HG02678 (cell line): ENCODE measurements at regions not wholly inside any gene's neighbourhood (a gene's known extent, or its start where the extent isn't known, plus 50 kb on each side); places are given as distances from the start of the nearest gene placed in this dataset.
"Not testable (repeated sequence)": the region's sequence is repeated elsewhere in the genome, so short reads cannot be mapped to it uniquely, and the experiment has no call there.

Experiments
- ATAC-seq: cut with Tn5 transposase; IDR thresholded peaks from one replicate; pipeline ENCODE4 v1.9.1; 2021; ENCODE audit warnings: mild to moderate bottlenecking, moderate library complexity; ENCODE audit not compliant: unreplicated experiment

DNA sequence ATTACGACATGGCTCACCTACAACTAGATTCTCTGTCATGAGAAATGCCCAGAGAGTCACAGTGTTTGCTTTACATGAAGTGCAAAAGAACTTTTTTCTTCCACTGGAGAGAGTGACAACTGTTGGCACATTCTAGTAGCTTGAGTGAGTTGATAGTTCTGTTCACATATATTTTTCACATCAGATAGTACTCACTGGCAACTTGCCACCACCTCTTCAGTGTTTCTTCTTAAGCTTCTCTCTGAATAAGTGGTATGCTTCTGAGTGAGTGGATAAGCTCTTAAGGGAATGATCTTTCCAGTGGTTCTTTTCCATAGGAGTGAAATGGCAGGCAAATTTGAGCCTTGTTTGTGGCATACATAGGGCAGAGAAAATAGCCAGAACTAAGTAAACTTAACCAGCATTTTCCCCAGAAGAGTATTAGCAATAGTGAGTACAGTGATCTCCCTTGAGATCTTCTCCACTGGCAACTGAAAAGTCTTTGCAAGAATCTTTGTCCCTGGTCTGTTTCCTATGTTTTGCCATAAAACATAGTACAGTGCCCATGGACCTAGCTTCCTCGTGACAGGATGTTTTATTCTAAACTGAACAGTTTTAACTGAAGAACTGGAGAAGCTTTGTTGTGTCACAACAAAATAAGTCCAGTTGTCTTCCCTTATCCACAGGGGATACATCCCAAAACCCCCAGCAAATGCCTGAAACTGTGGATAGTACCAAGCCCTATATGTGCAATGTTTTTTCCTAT, 125.4 kb upstream of the CDK13 start:
- ATAC-seq = no peak

GRCh38 chr7:39825401-39825980, 124.6 kb upstream of the CDK13 start:
- no peak for ATAC-seq

GRCh38 chr7:39826166-39826565, 123.9 kb upstream of the CDK13 start:
- no peak for ATAC-seq

DNA sequence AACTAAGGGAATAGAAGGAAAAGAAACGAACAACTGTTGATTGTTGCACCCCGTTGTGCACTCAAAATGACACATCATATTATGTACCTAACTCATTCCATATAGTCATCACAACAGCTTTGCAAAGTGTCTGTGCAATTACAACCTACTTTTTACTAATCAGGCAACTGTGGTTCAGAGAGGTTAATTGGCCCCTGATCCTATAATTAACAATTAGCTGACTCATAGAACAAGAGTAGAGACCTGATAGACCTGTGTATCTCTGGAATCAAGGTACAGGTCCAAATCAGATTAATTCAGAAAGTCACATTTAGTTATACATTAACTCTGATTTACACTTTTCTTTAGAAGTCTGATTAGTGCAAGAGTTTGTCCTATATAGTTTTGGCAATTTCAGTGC, 122.5 kb upstream of the CDK13 start:
- ATAC-seq = no peak

- no peak for ATAC-seq
Observed at GRCh38 chr7:39829028-39829427, 121.0 kb upstream of the CDK13 start.

- ATAC-seq = no peak
Observed at GRCh38 chr7:39832519-39833085, 117.5 kb upstream of the CDK13 start.

- ATAC-seq = peak; percentile 55
Observed at GRCh38 chr7:39833180-39833799, 116.8 kb upstream of the CDK13 start.

DNA sequence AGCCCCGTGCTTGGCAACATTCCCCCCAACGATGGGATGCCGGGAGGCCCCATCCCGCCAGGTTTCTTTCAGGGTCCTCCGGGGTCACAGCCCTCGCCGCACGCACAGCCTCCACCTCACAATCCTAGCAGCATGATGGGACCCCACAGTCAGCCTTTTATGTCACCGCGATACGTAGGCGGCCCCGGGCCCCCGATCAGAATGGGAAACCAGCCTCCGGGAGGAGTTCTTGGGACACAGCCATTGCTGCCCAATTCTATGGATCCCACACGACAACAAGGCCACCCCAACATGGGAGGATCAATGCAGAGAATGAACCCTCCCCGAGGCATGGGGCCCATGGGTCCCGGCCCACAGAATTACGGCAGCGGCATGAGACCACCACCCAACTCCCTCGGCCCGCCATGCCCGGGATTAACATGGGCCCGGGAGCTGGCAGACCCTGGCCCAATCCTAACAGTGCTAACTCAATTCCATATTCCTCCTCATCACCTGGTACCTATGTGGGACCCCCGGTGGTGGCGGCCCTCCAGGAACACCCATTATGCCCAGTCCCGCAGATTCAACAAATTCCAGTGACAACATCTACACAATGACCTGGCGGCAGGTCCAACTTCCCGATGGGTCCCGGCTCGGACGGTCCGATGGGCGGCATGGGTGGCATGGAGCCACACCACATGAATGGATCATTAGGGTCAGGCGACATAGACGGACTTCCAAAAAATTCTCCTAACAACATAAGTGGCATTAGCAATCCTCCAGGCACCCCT, 116.0 kb upstream of the CDK13 start:
- ATAC-seq = not testable (repeated sequence)

DNA sequence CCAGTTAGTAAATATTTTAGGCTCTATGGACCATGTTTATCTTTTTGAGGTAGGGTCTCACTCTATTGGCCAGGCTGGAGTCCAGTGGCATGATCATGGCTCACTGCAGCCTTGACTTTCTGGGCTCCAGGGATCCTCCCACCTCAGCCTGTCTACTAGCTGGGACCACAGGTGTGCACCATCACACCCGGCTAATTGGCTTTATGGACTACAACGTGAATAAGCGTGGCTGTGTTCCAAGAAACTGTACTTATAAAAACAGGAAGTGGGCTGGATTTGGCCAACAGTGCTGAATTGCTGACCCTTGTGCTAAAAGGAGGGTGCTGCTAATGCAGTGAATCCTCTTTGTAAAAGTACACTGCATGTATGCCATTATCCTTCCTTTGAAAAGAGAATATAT, 111.7 kb upstream of the CDK13 start:
- no peak for ATAC-seq

GRCh38 chr7:39845006-39845405, 105.0 kb upstream of the CDK13 start:
- ATAC-seq = no peak

DNA sequence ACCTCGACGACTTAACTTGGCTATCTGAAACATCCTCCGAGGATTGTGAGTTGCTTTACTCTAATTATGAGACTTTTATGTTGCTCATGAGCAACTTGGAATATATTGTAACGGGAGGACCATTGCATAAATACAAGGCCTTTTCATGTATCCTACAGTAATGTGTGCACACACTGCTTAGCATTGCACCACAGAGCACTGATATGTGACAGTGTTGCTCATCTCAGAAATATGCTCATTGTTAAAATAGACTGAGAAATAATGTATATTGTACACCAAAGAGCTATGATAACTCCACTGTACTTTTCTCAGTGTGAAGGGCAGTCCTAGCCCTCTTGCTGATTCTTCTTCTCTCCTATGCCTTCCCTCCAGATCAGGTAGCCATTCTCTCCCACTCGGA, 102.8 kb upstream of the CDK13 start:
- no peak for ATAC-seq

DNA sequence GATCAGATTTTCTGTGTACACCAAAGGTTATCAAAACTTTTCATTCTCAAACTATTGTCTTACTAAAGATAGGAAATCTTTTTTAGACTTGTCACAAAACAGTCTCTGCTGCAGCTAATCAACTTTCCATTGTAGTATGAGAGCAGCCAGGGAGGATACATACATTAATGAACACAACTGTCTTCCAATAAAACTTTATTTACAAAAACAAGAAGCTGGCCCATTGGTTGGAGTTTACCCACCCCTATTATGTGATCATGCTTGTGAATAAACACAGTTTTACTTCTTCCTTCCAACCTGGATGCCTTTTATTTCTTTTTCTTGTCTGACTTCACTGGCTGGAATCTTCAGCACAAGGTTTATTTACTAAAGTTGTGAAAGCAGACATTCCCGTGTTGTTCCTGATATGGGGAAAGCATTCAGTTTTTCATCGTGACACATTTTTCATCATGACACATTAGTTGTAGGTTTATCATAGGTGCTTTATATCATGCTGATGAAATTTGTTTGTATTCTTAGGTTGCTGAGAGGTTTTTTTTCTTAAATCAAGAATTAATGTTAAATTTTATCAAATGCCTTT, 98.5 kb upstream of the CDK13 start:
- no peak for ATAC-seq

DNA sequence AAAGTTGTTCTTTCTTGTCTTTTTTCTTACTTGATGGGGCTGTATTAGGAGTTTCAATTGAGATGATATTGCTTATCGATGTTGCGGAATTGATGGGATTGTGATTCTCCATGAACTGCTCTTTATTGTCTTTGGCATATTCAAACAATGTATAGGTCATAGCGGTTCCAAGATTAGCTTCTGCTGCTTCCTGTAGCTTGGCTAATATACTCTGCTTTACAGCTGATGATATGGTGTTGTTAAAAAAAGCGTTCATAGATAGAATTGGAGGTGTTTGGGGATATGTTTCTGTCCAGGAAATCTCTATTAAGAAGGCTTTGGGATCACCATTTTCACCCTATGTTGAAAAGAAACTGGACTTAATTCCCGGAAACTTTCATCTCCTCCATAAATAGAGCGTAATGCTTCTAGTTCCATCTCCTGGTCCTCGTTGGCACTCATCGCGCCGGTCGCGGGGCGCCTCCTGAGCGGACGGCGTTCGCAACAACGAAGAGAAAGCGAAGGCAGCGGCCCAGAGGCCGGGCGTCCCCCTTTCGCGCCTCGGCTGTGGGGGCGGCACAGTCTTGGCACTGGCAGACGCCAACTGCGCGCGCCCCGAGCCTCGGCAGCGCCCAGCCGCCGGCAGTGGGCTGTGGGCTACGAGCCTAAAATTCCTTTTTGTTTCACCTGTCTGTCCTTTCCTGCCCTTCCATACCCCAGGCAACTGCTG, 95.3 kb upstream of the CDK13 start:
- ATAC-seq = peak; percentile 84

DNA sequence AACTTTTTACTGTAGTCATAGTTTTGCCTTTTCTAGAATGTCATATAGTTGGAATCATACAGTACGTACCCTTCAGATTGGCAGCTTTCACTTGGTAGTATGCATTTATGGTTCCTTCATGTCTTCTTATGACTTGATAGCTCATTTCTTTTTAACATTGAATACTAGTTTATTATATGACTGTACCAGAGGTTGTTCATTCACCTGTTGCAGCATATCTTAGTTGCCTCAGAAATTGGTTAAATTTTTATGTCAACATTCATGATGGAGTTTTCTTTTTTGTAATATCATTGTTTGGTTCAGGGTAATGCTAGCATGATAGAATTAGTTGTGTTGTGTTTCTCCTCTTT, 94.8 kb upstream of the CDK13 start:
- ATAC-seq = no peak

- not testable (repeated sequence) for ATAC-seq
Observed at GRCh38 chr7:39863675-39864322, 86.3 kb upstream of the CDK13 start.

DNA sequence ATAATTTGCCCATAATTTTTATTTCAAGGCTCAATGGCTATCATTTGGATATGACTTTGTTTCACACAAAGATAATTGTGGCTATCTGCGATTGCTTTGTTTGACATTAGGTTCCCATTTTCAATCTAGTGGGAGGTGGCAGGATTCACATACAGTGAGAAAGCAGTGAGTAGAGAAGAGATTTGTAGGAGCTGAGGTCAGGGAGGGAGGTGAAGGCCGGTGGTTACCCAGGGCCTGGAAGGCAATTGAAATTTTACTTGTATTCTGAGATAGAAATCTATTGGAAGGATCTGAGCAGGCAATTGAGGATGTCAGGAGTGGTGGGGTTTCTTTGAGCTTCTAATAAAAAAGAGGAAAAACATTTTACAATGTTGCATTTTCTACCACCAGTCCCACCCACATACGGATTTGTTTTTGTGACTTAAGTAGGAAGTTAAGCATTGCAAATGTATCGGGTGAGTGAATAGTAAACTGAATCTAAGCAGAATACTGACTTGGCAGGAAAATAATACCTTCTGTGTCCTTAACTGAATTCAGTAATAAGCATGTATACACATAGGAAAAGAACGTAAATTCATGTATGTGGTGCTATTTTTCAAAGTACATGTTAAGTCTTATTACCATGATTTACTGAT, 80.1 kb upstream of the CDK13 start:
- ATAC-seq = not testable (repeated sequence)

- not testable (repeated sequence) for ATAC-seq
Observed at GRCh38 chr7:39871610-39872009, 78.4 kb upstream of the CDK13 start.

DNA sequence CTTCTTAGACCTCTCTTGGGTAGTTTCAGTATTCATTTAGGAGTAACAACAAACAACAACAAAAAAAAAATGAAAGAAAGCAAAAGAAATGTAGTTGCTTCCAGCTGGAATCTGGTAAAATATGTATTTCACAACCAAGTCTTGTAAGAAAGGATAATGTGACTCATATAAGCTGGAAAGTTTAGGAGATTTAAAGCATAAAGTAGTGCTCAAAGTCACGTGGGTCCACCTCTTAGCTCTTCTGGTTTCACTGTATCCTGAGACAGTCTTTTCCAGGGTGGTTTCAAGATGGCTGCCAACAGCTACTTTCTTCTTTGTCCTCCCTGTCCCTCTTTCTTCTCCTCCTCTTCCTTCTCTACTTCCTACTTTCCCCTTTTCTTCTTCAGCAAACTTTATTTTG, 69.5 kb upstream of the CDK13 start:
- ATAC-seq = no peak

- no peak for ATAC-seq
Observed at GRCh38 chr7:39882148-39882784, 67.8 kb upstream of the CDK13 start.
